HCT116 (cell line): ENCODE measurements at regions not wholly inside any gene's neighbourhood (a gene's known extent, or its start where the extent isn't known, plus 50 kb on each side); places are given as distances from the start of the nearest gene placed in this dataset.

Experiments used
- ATAC-seq: fragments of 200-7000 bp; cut with Tn5 transposase; 2 replicates; pipeline ENCODE4 v1.9.1; 2020; ENCODE audit warnings: mild to moderate bottlenecking, moderate library complexity
- BruUV-seq: library from RNA; stranded (reverse); fragments of 400-500 nt; replicated peaks from 2 replicates; lab custom pipeline; 2021; lab: Mats Ljungman, UMichigan
- CTCF ChIA-PET: fragments of 300-600 bp; sonication (Branson Sonifier 250); formaldehyde crosslinking; loops from one replicate; lab custom pipeline; 2021; ENCODE audit warnings: antibody characterized with exemption; lab: Charles Lee
- POLR2A ChIA-PET: fragments of 300-600, 350-600 bp; sonication (Branson Sonifier 250); formaldehyde crosslinking; loops from one replicate; lab custom pipeline; 2021; ENCODE audit warnings: antibody characterized with exemption; lab: Charles Lee
- RAD21 ChIA-PET, 2 experiments: fragments of 300-600 bp; sonication (Branson Sonifier 250); formaldehyde crosslinking; loops; one replicate each; lab custom pipeline; 2023; ENCODE audit warnings: low total read pairs in 2 of 2; ENCODE audit not compliant: uncharacterized antibody in 2 of 2, unreplicated experiment in 2 of 2, low non-redundant PET in 1 of 2; lab: Charles Lee
- DNase-seq: peaks from one replicate; pipeline ENCODE4 v3.0.0-alpha.2; 2010; ENCODE audit warnings: low read depth, low spot score
- H2AFZ ChIP-seq: fragments of 200-600 bp; shearing (Covaris generic), sonication (generic); 2 replicates; pipeline ENCODE4 v1.6.1; 2017; ENCODE audit warnings: low read depth, mixed run types, mixed read lengths, antibody characterized with exemption, low read length; ENCODE audit not compliant: poor library complexity, severe bottlenecking
- H3K27ac ChIP-seq: 2 replicates; pipeline ENCODE4 v1.5.1; 2012; ENCODE audit warnings: low read depth, low read length
- H3K27me3 ChIP-seq: fragments of 200-600 bp; sonication (generic); 2 replicates; pipeline ENCODE4 v1.6.1; 2016; ENCODE audit warnings: mixed run types, low read length, mixed read lengths; ENCODE audit not compliant: insufficient read depth
- H3K36me3 ChIP-seq, 2 experiments: fragments of 200-500 bp in 1 of 2; fragments of 200-600 bp in 1 of 2; sonication (Bioruptor generic) in 1 of 2; sonication (generic) in 1 of 2; 2 replicates each; pipeline versions ENCODE4 v1.5.1 to v1.6.1; 2014 to 2016; ENCODE audit warnings: low read length in 2 of 2, inconsistent platforms in 1 of 2, mixed read lengths in 1 of 2, mixed run types in 1 of 2; ENCODE audit not compliant: insufficient read depth in 2 of 2, control insufficient read depth in 1 of 2
- H3K4me1 ChIP-seq, 2 experiments: fragments of 200-600 bp in 1 of 2; sonication (generic) in 1 of 2; 2 replicates each; pipeline versions ENCODE4 v1.5.1 to v1.6.1; 2012 to 2017; ENCODE audit warnings: low read length in 2 of 2, inconsistent platforms in 1 of 2, mild to moderate bottlenecking in 1 of 2, mixed read lengths in 1 of 2, mixed run types in 1 of 2, moderate library complexity in 1 of 2; ENCODE audit not compliant: insufficient read depth in 2 of 2, control insufficient read depth in 1 of 2
- H3K4me2 ChIP-seq: fragments of 200-600 bp; sonication (generic); 2 replicates; pipeline ENCODE4 v1.6.1; 2017; ENCODE audit warnings: mixed run types, low read length, mixed read lengths
- H3K4me3 ChIP-seq, 2 experiments: fragments of 200-600 bp in 1 of 2; sonication (generic) in 1 of 2; replicated peaks in 1 of 2; 2 replicates each; pipeline ENCODE4 v1.5.1; 2011 to 2016; ENCODE audit warnings: low read length in 2 of 2, control low read depth in 1 of 2, low read depth in 1 of 2, mild to moderate bottlenecking in 1 of 2, mixed read lengths in 1 of 2, mixed run types in 1 of 2
- H3K79me2 ChIP-seq: fragments of 200-600 bp; sonication (generic); 2 replicates; pipeline ENCODE4 v1.6.1; 2017; ENCODE audit warnings: mild to moderate bottlenecking, mixed run types, low read length, moderate library complexity, mixed read lengths; ENCODE audit not compliant: insufficient read depth
- H3K9ac ChIP-seq: fragments of 200-600 bp; sonication (generic); 2 replicates; pipeline ENCODE4 v1.6.1; 2016; ENCODE audit warnings: low read length, mixed read lengths
- H3K9me2 ChIP-seq: fragments of 200-600 bp; sonication (generic), shearing (Covaris generic); 2 replicates; pipeline ENCODE4 v1.6.1; 2017; ENCODE audit warnings: mixed run types, mild to moderate bottlenecking, moderate library complexity; ENCODE audit not compliant: insufficient read depth
- H3K9me3 ChIP-seq, 2 experiments: fragments of 200-500 bp in 1 of 2; fragments of 200-600 bp in 1 of 2; sonication (Bioruptor generic) in 1 of 2; sonication (generic) in 1 of 2; 2 replicates each; pipeline ENCODE4 v1.6.1; 2014 to 2017; ENCODE audit warnings: low read length in 2 of 2, mixed read lengths in 2 of 2, inconsistent platforms in 1 of 2, low read depth in 1 of 2, mild to moderate bottlenecking in 1 of 2, mixed run types in 1 of 2, moderate library complexity in 1 of 2; ENCODE audit not compliant: control insufficient read depth in 1 of 2, insufficient read depth in 1 of 2
- H4K20me1 ChIP-seq: fragments of 200-600 bp; sonication (generic), shearing (Covaris generic); 2 replicates; pipeline ENCODE4 v1.6.1; 2017; ENCODE audit warnings: mixed run types, mild to moderate bottlenecking, moderate library complexity; ENCODE audit not compliant: insufficient read depth
- ELF1 ChIP-seq: IDR thresholded peaks from 2 replicates; pipeline ENCODE4 v1.6.1; 2012; ENCODE audit warnings: low read depth, borderline replicate concordance
- EZH2 ChIP-seq: fragments of 200-600 bp; sonication (generic); IDR thresholded peaks from 2 replicates; pipeline ENCODE4 v1.6.1; 2017; ENCODE audit warnings: antibody characterized with exemption, mixed run types
- FOSL1 ChIP-seq: IDR thresholded peaks from 2 replicates; pipeline ENCODE4 v1.6.1; 2012; ENCODE audit warnings: low read depth
- JUND ChIP-seq: IDR thresholded peaks from 2 replicates; pipeline ENCODE4 v1.6.1; 2012
- POLR2A ChIP-seq: IDR thresholded peaks from 2 replicates; pipeline ENCODE4 v1.7.0; 2011; ENCODE audit warnings: borderline replicate concordance; ENCODE audit not compliant: insufficient read depth, insufficient read length; ENCODE audit errors: extremely low read depth
- POLR2AphosphoS5 ChIP-seq: IDR thresholded peaks from 2 replicates; pipeline ENCODE4 v1.6.1; 2011; ENCODE audit warnings: mild to moderate bottlenecking, low read depth, low read length, moderate library complexity
- REST ChIP-seq: IDR thresholded peaks from 2 replicates; pipeline ENCODE4 v1.6.1; 2012; ENCODE audit warnings: low read depth
- YY1 ChIP-seq: IDR thresholded peaks from 2 replicates; pipeline ENCODE4 v1.6.1; 2011; ENCODE audit warnings: low read length, low read depth, moderate library complexity, mild to moderate bottlenecking; ENCODE audit not compliant: insufficient replicate concordance; ENCODE audit errors: extremely low read depth
- ZBTB33 ChIP-seq: IDR thresholded peaks from 2 replicates; pipeline ENCODE4 v1.6.1; 2011; ENCODE audit warnings: mild to moderate bottlenecking, low read length, moderate library complexity; ENCODE audit not compliant: insufficient replicate concordance; ENCODE audit errors: extremely low read depth
- ZFX ChIP-seq: fragments of 450-650 bp; IDR thresholded peaks from 2 replicates; pipeline ENCODE4 v1.6.1; 2017
- intact Hi-C: fragments of 100-400 bp; cut with micrococcal nuclease; formaldehyde crosslinking; loops from 2 replicates; pipeline ENCODE4 v1.10.0; 2022

GRCh38 chr3:99475229-99475628 lies 163.2 kb upstream of the COL8A1 start:
- H3K9me2 ChIP-seq, result no peaks in the 10 kb centered on the region
- H3K9me3 ChIP-seq, result 0 out of 4 replicates have a peak, but pooled peaks cover 0 to 5% of the 10 kb centered on the region in 2 experiments
- no peaks in the 10 kb centered on the region for H4K20me1 ChIP-seq
- H3K27me3 ChIP-seq, result no peaks in the 10 kb centered on the region
- no peak overlapping the region for H3K9ac ChIP-seq
- H3K27ac ChIP-seq, result no peak overlapping the region
- no peaks in the 10 kb centered on the region for H3K36me3 ChIP-seq
- ChIA-PET CTCF (no interaction called here), RAD21 (no interaction called here), POLR2A (no interaction called here)
- DNase-seq (no peak), ATAC-seq (no peak)
- H3K4me3 ChIP-seq, result no peak overlapping the region
- no peak overlapping the region for H2AFZ ChIP-seq
- H3K4me2 ChIP-seq, result no peak overlapping the region
- intact Hi-C loops, result no loop called here
- no peak for TF ChIP-seq POLR2A
- H3K79me2 ChIP-seq, result no peaks in the 10 kb centered on the region
- no peaks in the 10 kb centered on the region for H3K4me1 ChIP-seq
- no TSS peak for BruUV-seq

GRCh38 chr3:99474776-99475175 lies 163.6 kb upstream of the COL8A1 start:
- no peaks in the 10 kb centered on the region for H3K79me2 ChIP-seq
- TF ChIP-seq ELF1, result no peak
- no peak for TF ChIP-seq REST
- no peak for TF ChIP-seq ZFX
- no peak for TF ChIP-seq ZBTB33
- TF ChIP-seq EZH2, result no peak
- TF ChIP-seq FOSL1, result no peak
- no peak for TF ChIP-seq JUND
- no peak for TF ChIP-seq YY1
- TF ChIP-seq POLR2AphosphoS5, result no peak
- ChIA-PET POLR2A (no interaction called here), CTCF (no interaction called here), RAD21 (no interaction called here)
- DNase-seq (no peak), ATAC-seq (no peak)
- H3K9me2 ChIP-seq, result no peaks in the 10 kb centered on the region
- no peaks in the 10 kb centered on the region for H3K4me1 ChIP-seq
- no peaks in the 10 kb centered on the region for H3K27me3 ChIP-seq
- H3K9ac ChIP-seq, result no peak overlapping the region
- no peaks in the 10 kb centered on the region for H4K20me1 ChIP-seq
- H3K36me3 ChIP-seq, result no peaks in the 10 kb centered on the region
- H3K4me2 ChIP-seq, result no peak overlapping the region
- no peak overlapping the region for H2AFZ ChIP-seq
- no TSS peak for BruUV-seq
- no peak overlapping the region for H3K27ac ChIP-seq
- 0 out of 4 replicates have a peak, but pooled peaks cover 0 to 5% of the 10 kb centered on the region in 2 experiments for H3K9me3 ChIP-seq
- H3K4me3 ChIP-seq, result no peak overlapping the region
- intact Hi-C loops, result no loop called here
